PC-3 (cell line): ENCODE measurements at regions not wholly inside any gene's neighbourhood (a gene's known extent, or its start where the extent isn't known, plus 50 kb on each side); places are given as distances from the start of the nearest gene placed in this dataset.

Experiments
- ATAC-seq: fragments of 200-7000 bp; cut with Tn5 transposase; 2 replicates; pipeline ENCODE4 v1.9.1; 2020; ENCODE audit warnings: mild to moderate bottlenecking, moderate library complexity
- BruUV-seq: library from RNA; stranded (reverse); fragments of 400-500 nt; replicated peaks from 2 replicates; lab custom pipeline; 2021; lab: Mats Ljungman, UMichigan
- CTCF ChIA-PET: fragments of 300-600 bp; sonication (Branson Sonifier 250); formaldehyde crosslinking; loops from one replicate; lab custom pipeline; 2022; ENCODE audit warnings: antibody characterized with exemption; lab: Charles Lee
- POLR2A ChIA-PET: fragments of 300-600 bp; sonication (Branson Sonifier 250); formaldehyde crosslinking; loops from one replicate; lab custom pipeline; 2022; ENCODE audit warnings: antibody characterized with exemption; ENCODE audit not compliant: unreplicated experiment; lab: Charles Lee
- DNase-seq: peaks from one replicate; pipeline ENCODE4 v3.0.0-alpha.2; 2015
- H2AFZ ChIP-seq: fragments of 300-600 bp; sonication (generic); 2 replicates; pipeline ENCODE4 v1.6.0; 2016; ENCODE audit warnings: antibody characterized with exemption, low read length
- H3F3A ChIP-seq: fragments of 300-600 bp; sonication (generic); one replicate; pipeline ENCODE4 v1.6.0; 2017; ENCODE audit warnings: antibody characterized with exemption, low read length, control low read depth, mild to moderate bottlenecking; ENCODE audit not compliant: unreplicated experiment
- H3K27ac ChIP-seq: fragments of 300-600 bp; sonication (generic); 2 replicates; pipeline ENCODE4 v1.5.1; 2016; ENCODE audit warnings: mild to moderate bottlenecking, low read length
- H3K27me3 ChIP-seq: fragments of 300-600 bp; sonication (generic); 2 replicates; pipeline ENCODE4 v1.6.1; 2016; ENCODE audit warnings: low read length, mixed read lengths
- H3K36me3 ChIP-seq: fragments of 300-600 bp; sonication (generic); 2 replicates; pipeline ENCODE4 v1.6.1; 2016; ENCODE audit warnings: low read depth, mixed run types, low read length, mixed read lengths
- H3K4me1 ChIP-seq: fragments of 300-600 bp; sonication (generic); 2 replicates; pipeline ENCODE4 v1.5.1; 2016; ENCODE audit warnings: low read length; ENCODE audit not compliant: insufficient read depth
- H3K4me2 ChIP-seq: fragments of 300-600 bp; sonication (generic); 2 replicates; pipeline ENCODE4 v1.6.0; 2016; ENCODE audit warnings: low read length
- H3K4me3 ChIP-seq: fragments of 300-600 bp; sonication (generic); 2 replicates; pipeline ENCODE4 v1.5.1; 2016; ENCODE audit warnings: mild to moderate bottlenecking, low read length, mixed read lengths
- H3K79me2 ChIP-seq: fragments of 300-600 bp; sonication (generic); 2 replicates; pipeline ENCODE4 v1.6.1; 2017; ENCODE audit warnings: low read length, mixed read lengths
- H3K9ac ChIP-seq: fragments of 300-600 bp; sonication (generic); 2 replicates; pipeline ENCODE4 v1.6.0; 2016; ENCODE audit warnings: mild to moderate bottlenecking, low read length
- H3K9me2 ChIP-seq: fragments of 300-600 bp; sonication (generic); replicated peaks from 2 replicates; pipeline ENCODE4 v1.6.1; 2016; ENCODE audit warnings: mixed run types, low read length, mixed read lengths
- H3K9me3 ChIP-seq: fragments of 300-600 bp; sonication (generic); 2 replicates; pipeline ENCODE4 v1.6.1; 2016; ENCODE audit warnings: low read length, mixed read lengths
- H4K20me1 ChIP-seq: fragments of 300-600 bp; sonication (generic); 2 replicates; pipeline ENCODE4 v1.6.1; 2016; ENCODE audit warnings: low read length, mixed read lengths
- CTCF ChIP-seq: fragments of 300-600 bp; sonication (generic); conservative IDR thresholded peaks from 2 replicates; pipeline ENCODE4 v1.5.1; 2017; ENCODE audit warnings: antibody characterized with exemption, low read depth, mild to moderate bottlenecking, low read length
- EZH2 ChIP-seq: fragments of 300-600 bp; sonication (generic); IDR thresholded peaks from one replicate; pipeline ENCODE4 v1.6.1; 2017; ENCODE audit warnings: antibody characterized with exemption, mild to moderate bottlenecking, low read length; ENCODE audit not compliant: unreplicated experiment
- EZH2phosphoT487 ChIP-seq: fragments of 300-600 bp; sonication (generic); IDR thresholded peaks from 2 replicates; pipeline ENCODE4 v1.6.1; 2018; ENCODE audit warnings: mild to moderate bottlenecking, antibody characterized with exemption, low read length, borderline replicate concordance
- intact Hi-C: fragments of 100-400 bp; cut with micrococcal nuclease; formaldehyde crosslinking; loops from 2 replicates; pipeline ENCODE4 v1.9.0; 2023

- intact Hi-C loops = no loop called here
- peaks cover 5% of the 10 kb centered on the region for H3K4me1 ChIP-seq
- no peaks in the 10 kb centered on the region for H3K9me2 ChIP-seq
- DNase-seq (no peak), ATAC-seq (no peak)
- H4K20me1 ChIP-seq = no peaks in the 10 kb centered on the region
- CTCF ChIA-PET = no interaction called here
- no peak overlapping the region for H3K4me2 ChIP-seq
- no peaks in the 10 kb centered on the region for H3K27me3 ChIP-seq
- POLR2A ChIA-PET = no interaction called here
- no peak overlapping the region for H2AFZ ChIP-seq
- H3K9me3 ChIP-seq = peaks cover 5% of the 10 kb centered on the region; the same call in 1 of the 2 replicates
- no peaks in the 10 kb centered on the region for H3K79me2 ChIP-seq
- H3K4me3 ChIP-seq = no peak overlapping the region
- no peak for TF ChIP-seq EZH2phosphoT487
- no peak for TF ChIP-seq EZH2
- TF ChIP-seq CTCF = no peak
- H3K36me3 ChIP-seq = no peaks in the 10 kb centered on the region
- no peak overlapping the region for H3K9ac ChIP-seq
- BruUV-seq = no TSS peak
- no peak overlapping the region for H3K27ac ChIP-seq
- H3F3A ChIP-seq = no peaks in the 10 kb centered on the region
Measured at GRCh38 chr7:41161041-41161587, 541.8 kb downstream of the INHBA start.

GRCh38 chr7:41156268-41156667, 546.6 kb downstream of the INHBA start:
- peak; percentile 48 for DNase-seq
- H3K79me2 ChIP-seq = no peaks in the 10 kb centered on the region
- CTCF ChIA-PET = no interaction called here

More at GRCh38 chr7:41156268-41156667, 546.6 kb downstream of the INHBA start:
- H3K4me2 ChIP-seq = no peak overlapping the region
- peaks cover 5% of the 10 kb centered on the region; the same call in 1 of the 2 replicates for H3K9me3 ChIP-seq
- intact Hi-C loops = no loop called here
- no peak for TF ChIP-seq EZH2
- no peak for TF ChIP-seq EZH2phosphoT487
- TF ChIP-seq CTCF = no peak
- H2AFZ ChIP-seq = no peak overlapping the region
- peak; percentile 51; the same call in 1 of the 2 replicates for ATAC-seq
- no peak overlapping the region for H3K4me3 ChIP-seq
- 0 out of 2 replicates have a peak overlapping the region, but pooled peaks have one; percentile 1 for H3K9ac ChIP-seq
- BruUV-seq = no TSS peak
- H3K9me2 ChIP-seq = no peaks in the 10 kb centered on the region
- peak overlapping the region; percentile 47 for H3K27ac ChIP-seq
- H4K20me1 ChIP-seq = no peaks in the 10 kb centered on the region
- H3K36me3 ChIP-seq = no peaks in the 10 kb centered on the region
- H3F3A ChIP-seq = no peaks in the 10 kb centered on the region
- H3K4me1 ChIP-seq = peaks cover 12% of the 10 kb centered on the region
- POLR2A ChIA-PET = no interaction called here
- no peaks in the 10 kb centered on the region for H3K27me3 ChIP-seq
